ENCODE measurements at regions not wholly inside any gene's neighbourhood (a gene's known extent, or its start where the extent isn't known, plus 50 kb on each side); places are given as distances from the start of the nearest gene placed in this dataset.

DNA sequence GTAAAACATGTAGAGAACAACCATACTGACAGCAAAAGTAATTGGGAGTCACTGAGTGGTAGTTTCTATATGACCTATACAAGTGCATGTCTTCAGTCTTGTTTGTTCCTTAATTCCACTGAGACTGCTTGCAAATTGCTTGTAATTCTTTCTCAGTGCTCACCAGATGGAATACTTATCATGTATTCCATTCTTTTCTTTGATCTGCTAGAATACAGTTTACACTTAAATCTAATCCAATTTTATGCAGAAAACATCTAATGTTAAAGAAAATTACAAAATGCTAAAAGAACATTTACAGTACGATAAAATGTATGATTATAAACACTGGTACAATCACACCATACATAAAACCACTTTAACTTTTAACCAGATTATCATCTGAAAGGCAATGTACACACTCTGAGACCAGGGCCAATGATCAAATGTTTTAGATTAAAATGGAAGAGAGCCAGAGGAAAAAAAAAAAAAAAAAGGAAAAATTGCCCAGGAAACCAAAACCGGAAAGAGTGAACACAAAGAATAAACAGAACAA, 741.4 kb downstream of the FAT4 start:
- TF ChIP-seq POLR2AphosphoS5 (IDR thresholded peaks at IDR 0.05; ENCODE audit: low read depth) (no peak), GABPA (IDR thresholded peaks at IDR 0.05; ENCODE audit: low read depth) (no peak), SPI1 (IDR thresholded peaks at IDR 0.05; ENCODE audit: borderline replicate concordance, low read depth) (no peak)
- TF ChIP-seq, protein P1, sequence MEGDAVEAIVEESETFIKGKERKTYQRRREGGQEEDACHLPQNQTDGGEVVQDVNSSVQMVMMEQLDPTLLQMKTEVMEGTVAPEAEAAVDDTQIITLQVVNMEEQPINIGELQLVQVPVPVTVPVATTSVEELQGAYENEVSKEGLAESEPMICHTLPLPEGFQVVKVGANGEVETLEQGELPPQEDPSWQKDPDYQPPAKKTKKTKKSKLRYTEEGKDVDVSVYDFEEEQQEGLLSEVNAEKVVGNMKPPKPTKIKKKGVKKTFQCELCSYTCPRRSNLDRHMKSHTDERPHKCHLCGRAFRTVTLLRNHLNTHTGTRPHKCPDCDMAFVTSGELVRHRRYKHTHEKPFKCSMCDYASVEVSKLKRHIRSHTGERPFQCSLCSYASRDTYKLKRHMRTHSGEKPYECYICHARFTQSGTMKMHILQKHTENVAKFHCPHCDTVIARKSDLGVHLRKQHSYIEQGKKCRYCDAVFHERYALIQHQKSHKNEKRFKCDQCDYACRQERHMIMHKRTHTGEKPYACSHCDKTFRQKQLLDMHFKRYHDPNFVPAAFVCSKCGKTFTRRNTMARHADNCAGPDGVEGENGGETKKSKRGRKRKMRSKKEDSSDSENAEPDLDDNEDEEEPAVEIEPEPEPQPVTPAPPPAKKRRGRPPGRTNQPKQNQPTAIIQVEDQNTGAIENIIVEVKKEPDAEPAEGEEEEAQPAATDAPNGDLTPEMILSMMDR (IDR thresholded peaks at IDR 0.05; ENCODE audit: insufficient read depth, low read length) = no peak
- TF ChIP-seq, protein P2, sequence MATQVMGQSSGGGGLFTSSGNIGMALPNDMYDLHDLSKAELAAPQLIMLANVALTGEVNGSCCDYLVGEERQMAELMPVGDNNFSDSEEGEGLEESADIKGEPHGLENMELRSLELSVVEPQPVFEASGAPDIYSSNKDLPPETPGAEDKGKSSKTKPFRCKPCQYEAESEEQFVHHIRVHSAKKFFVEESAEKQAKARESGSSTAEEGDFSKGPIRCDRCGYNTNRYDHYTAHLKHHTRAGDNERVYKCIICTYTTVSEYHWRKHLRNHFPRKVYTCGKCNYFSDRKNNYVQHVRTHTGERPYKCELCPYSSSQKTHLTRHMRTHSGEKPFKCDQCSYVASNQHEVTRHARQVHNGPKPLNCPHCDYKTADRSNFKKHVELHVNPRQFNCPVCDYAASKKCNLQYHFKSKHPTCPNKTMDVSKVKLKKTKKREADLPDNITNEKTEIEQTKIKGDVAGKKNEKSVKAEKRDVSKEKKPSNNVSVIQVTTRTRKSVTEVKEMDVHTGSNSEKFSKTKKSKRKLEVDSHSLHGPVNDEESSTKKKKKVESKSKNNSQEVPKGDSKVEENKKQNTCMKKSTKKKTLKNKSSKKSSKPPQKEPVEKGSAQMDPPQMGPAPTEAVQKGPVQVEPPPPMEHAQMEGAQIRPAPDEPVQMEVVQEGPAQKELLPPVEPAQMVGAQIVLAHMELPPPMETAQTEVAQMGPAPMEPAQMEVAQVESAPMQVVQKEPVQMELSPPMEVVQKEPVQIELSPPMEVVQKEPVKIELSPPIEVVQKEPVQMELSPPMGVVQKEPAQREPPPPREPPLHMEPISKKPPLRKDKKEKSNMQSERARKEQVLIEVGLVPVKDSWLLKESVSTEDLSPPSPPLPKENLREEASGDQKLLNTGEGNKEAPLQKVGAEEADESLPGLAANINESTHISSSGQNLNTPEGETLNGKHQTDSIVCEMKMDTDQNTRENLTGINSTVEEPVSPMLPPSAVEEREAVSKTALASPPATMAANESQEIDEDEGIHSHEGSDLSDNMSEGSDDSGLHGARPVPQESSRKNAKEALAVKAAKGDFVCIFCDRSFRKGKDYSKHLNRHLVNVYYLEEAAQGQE (IDR thresholded peaks at IDR 0.05; ENCODE audit: insufficient replicate concordance, low read depth) = no peak

Data from HL-60 (cell line).